ENCODE measurements at regions not wholly inside any gene's neighbourhood (a gene's known extent, or its start where the extent isn't known, plus 50 kb on each side); places are given as distances from the start of the nearest gene placed in this dataset.
"Not testable (repeated sequence)": the region's sequence is repeated elsewhere in the genome, so short reads cannot be mapped to it uniquely, and the experiment has no call there.

- not testable (repeated sequence) for H3K36me3 Mint-ChIP-seq (ENCODE audit: insufficient read depth); ATAC-seq (replicated peaks; ENCODE audit: extremely low read depth, poor library complexity, severe bottlenecking); H3K4me1 Mint-ChIP-seq; H3K27ac Mint-ChIP-seq (ENCODE audit: low read depth); DNase-seq (ENCODE audit: low spot score in 2 of 2); H3K9me3 Mint-ChIP-seq; H3K4me3 Mint-ChIP-seq
- H3K27me3 Mint-ChIP-seq: peaks cover 21% of the 10 kb centered on the region
Measured at GRCh38 chrY:7649866-7650265, 738.3 kb upstream of the AMELY start.
